DMS114 treated with DMSO at 0.1 percent for 48 hours (cell line): ENCODE measurements at regions not wholly inside any gene's neighbourhood (a gene's known extent, or its start where the extent isn't known, plus 50 kb on each side); places are given as distances from the start of the nearest gene placed in this dataset.

Source experiments
- DNase-seq: peaks from one replicate; lab custom pipeline; 2025; ENCODE audit not compliant: unreplicated experiment; lab: John Stamatoyannopoulos, UW

GRCh38 chr18:28691496-28691840 lies 514.5 kb upstream of the CDH2 start:
- no peak for DNase-seq

- DNase-seq, result no peak
Observed at GRCh38 chr18:28690836-28691495, 514.0 kb upstream of the CDH2 start.

GRCh38 chr18:28690100-28690499 lies 513.2 kb upstream of the CDH2 start:
- DNase-seq, result no peak

GRCh38 chr18:28689588-28689987 lies 512.7 kb upstream of the CDH2 start:
- DNase-seq, result no peak

GRCh38 chr18:28684746-28685355 lies 507.9 kb upstream of the CDH2 start:
- DNase-seq, result no peak

- DNase-seq, result no peak
Observed at GRCh38 chr18:28682912-28683311, 506.0 kb upstream of the CDH2 start.

- no peak for DNase-seq
Observed at GRCh38 chr18:28669165-28669564, 492.2 kb upstream of the CDH2 start.

GRCh38 chr18:28666216-28666615 lies 489.3 kb upstream of the CDH2 start:
- DNase-seq, result no peak

- DNase-seq, result no peak
Observed at GRCh38 chr18:28657961-28658360, 481.0 kb upstream of the CDH2 start.

- no peak for DNase-seq
Observed at GRCh38 chr18:28652654-28653053, 475.7 kb upstream of the CDH2 start.

- no peak for DNase-seq
Observed at GRCh38 chr18:28651298-28651697, 474.4 kb upstream of the CDH2 start.

- no peak for DNase-seq
Observed at GRCh38 chr18:28650860-28651259, 473.9 kb upstream of the CDH2 start.

- DNase-seq, result no peak
Observed at GRCh38 chr18:28647961-28648360, 471.0 kb upstream of the CDH2 start.

GRCh38 chr18:28637897-28638296 lies 461.0 kb upstream of the CDH2 start:
- no peak for DNase-seq

- DNase-seq, result no peak
Observed at GRCh38 chr18:28635530-28635929, 458.6 kb upstream of the CDH2 start.

GRCh38 chr18:28626756-28627155 lies 449.8 kb upstream of the CDH2 start:
- DNase-seq, result no peak

GRCh38 chr18:28607991-28608390 lies 431.1 kb upstream of the CDH2 start:
- DNase-seq, result no peak

GRCh38 chr18:28606686-28607085 lies 429.8 kb upstream of the CDH2 start:
- no peak for DNase-seq

GRCh38 chr18:28602391-28602790 lies 425.5 kb upstream of the CDH2 start:
- DNase-seq, result no peak

GRCh38 chr18:28594034-28594433 lies 417.1 kb upstream of the CDH2 start:
- DNase-seq, result no peak

- no peak for DNase-seq
Observed at GRCh38 chr18:28588884-28589549, 412.1 kb upstream of the CDH2 start.

GRCh38 chr18:28584731-28585130 lies 407.8 kb upstream of the CDH2 start:
- DNase-seq, result no peak

- no peak for DNase-seq
Observed at GRCh38 chr18:28582724-28583123, 405.8 kb upstream of the CDH2 start.
